ACHN (cell line): ENCODE measurements at regions not wholly inside any gene's neighbourhood (a gene's known extent, or its start where the extent isn't known, plus 50 kb on each side); places are given as distances from the start of the nearest gene placed in this dataset.
"Not testable (repeated sequence)": the region's sequence is repeated elsewhere in the genome, so short reads cannot be mapped to it uniquely, and the experiment has no call there.

Experiments
- DNase-seq: peaks from one replicate; pipeline ENCODE4 v3.0.0-alpha.2; 2015
- in situ Hi-C: cut with HindIII; loops from 2 replicates; pipeline ENCODE4 v1.10.0; 2017; ENCODE audit warnings: low sequenced_read_pairs, low pct_ligation_motif_present, low pct_unique_long_range_greater_than_20kb

DNA sequence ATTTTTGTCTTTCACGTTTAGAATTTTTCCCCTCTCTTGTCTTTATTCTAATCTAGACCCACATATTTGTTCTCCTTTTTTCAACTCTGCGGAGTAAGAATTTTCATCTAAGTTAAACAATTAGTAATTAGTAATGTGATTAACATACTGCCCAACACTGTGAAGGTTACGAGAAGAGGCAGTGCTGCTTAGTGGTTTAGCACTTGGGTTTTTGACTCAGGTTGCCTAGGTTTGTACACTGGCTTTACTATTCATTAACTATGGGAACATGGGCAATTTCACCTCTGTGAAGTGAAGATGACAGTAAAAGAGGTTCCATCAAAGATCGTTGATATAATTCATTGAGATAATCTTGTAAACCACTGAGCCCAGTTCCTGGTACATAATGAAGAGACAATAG is 82.2 kb upstream of the PNPT1 start:
- in situ Hi-C loops = no loop called here
- DNase-seq = no peak

- DNase-seq = not testable (repeated sequence)
- in situ Hi-C loops = loop anchor here (25.0 kb wide), 1 partner anchor 189 kb away; no protein-coding TSS in a partner anchor
Observed at GRCh38 chr2:55773651-55774050, 80.0 kb upstream of the PNPT1 start.

GRCh38 chr2:55772109-55772980 is 78.7 kb upstream of the PNPT1 start:
- DNase-seq = no peak
- in situ Hi-C loops = loop anchor here (25.0 kb wide), 1 partner anchor 190 kb away; no protein-coding TSS in a partner anchor

- in situ Hi-C loops = loop anchor here (25.0 kb wide), 1 partner anchor 191 kb away; no protein-coding TSS in a partner anchor
- peak; percentile 52 for DNase-seq
Observed at GRCh38 chr2:55771612-55772011, 78.0 kb upstream of the PNPT1 start.

DNA sequence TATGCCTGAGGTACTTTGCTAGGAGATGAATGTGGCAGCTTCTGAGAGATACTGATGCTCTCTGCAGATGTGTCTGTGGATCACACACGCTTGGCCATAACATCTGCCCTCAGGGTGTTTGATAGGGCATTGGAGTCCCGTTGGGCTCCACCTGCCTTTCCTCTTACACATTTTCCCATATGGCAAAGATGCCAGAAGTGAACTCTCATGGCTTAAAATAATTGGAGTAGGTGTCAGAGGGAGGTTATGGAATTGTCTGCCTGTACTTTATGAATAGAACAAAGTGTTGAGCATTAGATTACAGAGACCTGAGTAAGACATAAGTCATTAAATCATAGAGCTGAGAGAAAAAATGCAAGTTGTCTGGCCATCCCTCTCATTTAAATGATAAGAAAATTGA is 75.3 kb upstream of the PNPT1 start:
- in situ Hi-C loops = loop anchor here (25.0 kb wide), 1 partner anchor 193 kb away; no protein-coding TSS in a partner anchor
- no peak for DNase-seq

DNA sequence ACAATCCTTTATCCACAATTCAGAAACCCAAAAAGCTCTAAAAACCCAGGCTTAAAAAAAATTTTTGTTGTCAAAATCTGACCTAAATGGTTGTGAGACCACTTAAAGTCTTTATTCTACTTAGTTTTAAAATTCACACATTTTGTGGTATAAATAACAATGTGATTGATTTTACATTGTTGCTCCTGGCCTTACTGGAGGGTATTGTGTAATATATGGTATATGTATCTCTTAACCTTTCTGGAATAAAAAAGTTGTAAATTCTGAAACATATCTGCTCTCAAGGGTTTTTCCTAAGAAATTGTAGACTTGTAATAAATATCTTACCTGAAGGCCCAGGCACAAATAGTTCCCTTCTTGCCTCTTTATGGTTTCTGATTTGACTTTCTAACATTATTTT is 73.3 kb upstream of the PNPT1 start:
- DNase-seq = no peak
- in situ Hi-C loops = loop anchor here (25.0 kb wide), 1 partner anchor 195 kb away; no protein-coding TSS in a partner anchor

- in situ Hi-C loops = loop anchor here (25.0 kb wide), 1 partner anchor 197 kb away; no protein-coding TSS in a partner anchor
- DNase-seq = not testable (repeated sequence)
Observed at GRCh38 chr2:55765708-55766107, 72.1 kb upstream of the PNPT1 start.

GRCh38 chr2:55763721-55764120 is 70.1 kb upstream of the PNPT1 start:
- DNase-seq = no peak
- in situ Hi-C loops = loop anchor here (25.0 kb wide), 1 partner anchor 199 kb away; no protein-coding TSS in a partner anchor

DNA sequence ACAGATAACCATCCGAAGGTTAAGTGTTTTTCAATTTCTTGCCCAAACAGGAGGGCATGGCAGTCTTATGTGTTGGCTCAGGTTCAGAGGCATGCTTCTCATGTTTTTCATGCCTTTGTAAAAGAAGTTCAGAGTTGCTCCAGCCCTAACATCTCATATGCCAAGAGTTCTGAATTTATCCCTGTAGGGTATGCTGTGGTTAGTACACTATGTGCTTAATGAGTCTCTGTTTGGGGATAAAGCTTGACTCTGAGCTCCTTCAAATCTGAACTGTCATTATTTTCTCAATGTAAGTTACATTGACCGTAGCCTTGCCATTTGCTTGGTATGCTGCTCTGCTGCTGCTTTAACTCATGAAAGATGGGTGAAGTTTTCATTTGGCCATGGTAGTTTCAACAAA is 67.9 kb upstream of the PNPT1 start:
- in situ Hi-C loops = loop anchor here (25.0 kb wide), 1 partner anchor 201 kb away; no protein-coding TSS in a partner anchor
- DNase-seq = no peak

GRCh38 chr2:55761024-55761423 is 67.4 kb upstream of the PNPT1 start:
- DNase-seq = no peak

DNA sequence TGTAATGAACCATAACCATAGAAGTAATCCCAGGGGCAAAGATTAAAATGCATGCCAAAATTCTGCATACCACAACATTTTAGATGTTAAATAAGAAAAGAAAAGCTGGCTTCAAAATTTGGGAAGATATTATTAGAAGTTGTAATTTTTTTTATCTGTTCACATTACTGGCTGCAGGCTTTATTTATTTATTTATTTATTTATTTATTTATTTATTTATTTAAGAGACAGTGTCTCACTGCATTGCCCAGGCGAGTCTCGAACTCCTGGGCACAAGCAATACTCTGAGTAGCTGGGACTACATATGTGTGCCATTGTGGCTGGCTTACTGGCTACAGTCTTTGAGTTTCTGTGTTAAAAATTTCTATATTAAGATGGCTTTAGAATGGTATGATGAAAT is 66.5 kb upstream of the PNPT1 start:
- in situ Hi-C loops = loop anchor here (25.0 kb wide), 1 partner anchor 202 kb away; no protein-coding TSS in a partner anchor

More at GRCh38 chr2:55761024-55761423, 67.4 kb upstream of the PNPT1 start:
- in situ Hi-C loops = loop anchor here (25.0 kb wide), 1 partner anchor 201 kb away; no protein-coding TSS in a partner anchor

DNA sequence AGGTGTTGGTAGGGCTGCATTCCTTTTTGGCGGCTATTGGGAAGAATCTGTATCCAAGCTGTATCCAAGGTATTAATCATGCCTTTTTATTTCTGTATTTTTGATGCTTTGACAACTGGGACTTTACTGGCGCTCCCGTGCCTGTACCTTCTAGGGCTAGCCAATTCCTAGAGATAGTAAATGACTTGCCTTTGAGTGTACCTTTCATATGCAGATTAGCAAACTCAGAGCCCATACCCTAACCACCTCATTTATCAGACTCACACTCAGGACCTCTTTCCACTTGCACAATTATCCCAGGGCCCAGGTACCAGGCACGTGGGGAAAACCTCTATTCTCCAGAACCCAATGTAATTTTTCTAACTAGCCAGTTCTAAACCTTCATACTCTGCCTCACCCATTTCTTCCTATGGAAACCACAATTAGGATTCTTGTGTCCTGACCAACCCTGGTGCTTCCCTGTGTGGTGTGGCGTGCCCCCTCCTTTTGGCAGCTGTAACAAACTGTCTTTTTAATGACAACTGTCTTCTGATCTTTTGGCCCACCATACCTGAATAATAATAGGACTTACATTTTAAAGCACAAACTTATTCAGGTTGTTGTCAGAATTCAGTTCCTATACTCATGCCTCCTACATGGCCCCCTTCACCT is 65.8 kb upstream of the PNPT1 start:
- no peak for DNase-seq
- in situ Hi-C loops = loop anchor here (25.0 kb wide), 1 partner anchor 203 kb away; no protein-coding TSS in a partner anchor

More for the DNA sequence above, 66.5 kb upstream of the PNPT1 start:
- DNase-seq = no peak

GRCh38 chr2:55751966-55752365 is 58.3 kb upstream of the PNPT1 start:
- no peak for DNase-seq
- in situ Hi-C loops = loop anchor here (25.0 kb wide), 1 partner anchor 210 kb away; no protein-coding TSS in a partner anchor

GRCh38 chr2:55743583-55743982 is 49.9 kb upstream of the PNPT1 start:
- in situ Hi-C loops = no loop called here
- DNase-seq = no peak
